GM21390 (cell line): ENCODE measurements at regions not wholly inside any gene's neighbourhood (a gene's known extent, or its start where the extent isn't known, plus 50 kb on each side); places are given as distances from the start of the nearest gene placed in this dataset.
"Not testable (repeated sequence)": the region's sequence is repeated elsewhere in the genome, so short reads cannot be mapped to it uniquely, and the experiment has no call there.

ENCODE experiments used
- ATAC-seq: cut with Tn5 transposase; IDR thresholded peaks from one replicate; pipeline ENCODE4 v1.9.1; 2021; ENCODE audit not compliant: unreplicated experiment

GRCh38 chr1:238783633-238784032, 602.7 kb upstream of the CHRM3 start:
- ATAC-seq, result no peak

GRCh38 chr1:238779716-238780115, 606.7 kb upstream of the CHRM3 start:
- no peak for ATAC-seq

DNA sequence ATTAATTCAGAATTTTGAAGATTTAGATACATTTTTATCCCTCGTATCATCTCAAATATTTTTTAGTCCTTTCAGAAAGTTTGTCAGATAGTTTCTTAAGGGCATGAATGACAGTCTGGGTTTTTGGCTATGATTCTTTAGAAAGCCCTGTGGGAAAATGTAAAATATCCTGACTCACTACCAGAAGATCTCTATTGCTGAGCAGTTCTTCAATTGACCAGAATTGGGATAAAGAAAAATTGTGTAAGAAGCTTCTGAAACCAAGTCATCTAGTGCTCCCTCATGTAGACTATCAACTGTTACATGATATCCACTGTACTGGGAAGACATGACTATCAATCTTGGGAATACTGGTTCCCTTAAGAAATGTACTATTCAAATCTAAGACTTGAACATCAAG, 608.3 kb upstream of the CHRM3 start:
- no peak for ATAC-seq

DNA sequence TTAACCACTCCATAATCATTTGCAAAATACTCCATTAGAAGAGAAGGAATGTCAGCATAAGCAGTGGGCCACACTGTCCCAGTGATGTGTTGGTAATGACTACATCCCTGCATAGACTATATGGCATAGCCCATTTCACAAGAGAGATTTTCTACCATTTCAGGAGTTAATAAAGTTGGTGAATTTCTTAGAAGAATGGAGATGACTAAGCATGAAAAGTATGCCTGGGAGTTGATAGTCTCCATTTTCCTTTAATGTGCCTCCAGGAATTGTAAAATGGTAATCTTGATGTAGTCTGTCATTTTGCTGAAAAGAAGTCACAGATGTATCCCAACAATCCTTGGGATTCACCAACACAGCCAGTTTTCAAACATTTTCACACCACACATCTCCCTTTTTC, 608.8 kb upstream of the CHRM3 start:
- ATAC-seq, result no peak

GRCh38 chr1:238776126-238776525, 610.2 kb upstream of the CHRM3 start:
- ATAC-seq, result no peak

DNA sequence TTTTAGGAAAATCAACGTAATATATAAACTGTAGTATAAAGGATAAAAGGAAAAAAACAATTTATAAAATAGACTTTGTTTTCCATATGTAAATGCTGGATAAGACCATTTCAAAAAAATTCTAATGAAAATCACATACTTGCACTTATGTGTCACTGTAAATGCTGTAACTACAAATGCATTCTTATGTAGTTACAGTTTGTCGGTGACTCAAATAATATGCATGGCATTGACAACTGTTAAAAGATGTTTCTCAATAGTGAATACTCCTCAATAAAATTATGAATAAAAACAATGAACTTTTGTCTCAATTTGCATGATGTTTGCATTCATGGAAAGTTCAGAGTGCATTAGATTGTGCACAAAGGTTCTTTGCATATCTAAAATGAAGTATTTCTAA, 614.0 kb upstream of the CHRM3 start:
- no peak for ATAC-seq

GRCh38 chr1:238767321-238767720, 619.0 kb upstream of the CHRM3 start:
- no peak for ATAC-seq

GRCh38 chr1:238764779-238765178, 621.6 kb upstream of the CHRM3 start:
- no peak for ATAC-seq

GRCh38 chr1:238753252-238753651, 633.1 kb upstream of the CHRM3 start:
- ATAC-seq, result no peak

DNA sequence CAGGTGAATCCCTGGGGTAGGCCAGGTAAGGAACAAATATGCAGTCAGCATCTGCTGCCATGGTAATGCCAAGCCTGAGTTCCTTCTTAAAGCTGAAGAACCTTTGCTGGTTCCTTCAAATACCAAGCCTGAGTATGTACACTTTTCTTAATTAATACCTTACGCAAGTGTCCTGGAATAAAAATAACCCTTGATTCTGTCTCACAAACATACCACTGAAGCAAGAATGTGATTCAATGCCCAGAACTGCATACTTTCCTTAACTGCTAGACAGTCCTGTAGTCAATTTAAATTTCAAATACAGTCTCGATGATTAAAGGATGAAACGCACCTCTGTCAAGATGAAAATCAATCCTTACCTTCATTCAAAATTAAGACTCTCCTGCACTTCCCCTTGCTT, 634.0 kb upstream of the CHRM3 start:
- no peak for ATAC-seq

DNA sequence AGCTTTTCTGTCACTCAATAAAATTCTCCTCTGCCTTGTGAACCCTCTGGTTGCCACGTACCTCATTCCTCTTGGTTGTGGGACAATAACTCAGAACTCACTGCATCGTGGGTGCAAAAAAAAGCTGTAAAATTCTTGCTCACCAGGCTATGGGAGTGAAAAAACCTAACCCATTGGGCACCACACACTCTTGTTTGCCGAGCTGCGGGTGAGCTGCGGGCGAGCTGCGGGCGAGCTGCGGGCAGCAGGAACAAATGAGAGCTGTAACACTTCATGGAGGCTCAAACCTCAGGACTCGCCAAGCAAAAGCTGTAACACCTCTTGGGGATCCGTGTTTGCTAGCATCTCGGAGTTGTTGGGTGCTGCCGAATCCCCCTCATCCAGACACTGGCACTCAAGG, 641.3 kb upstream of the CHRM3 start:
- ATAC-seq, result no peak

- no peak for ATAC-seq
These were observed 647.5 kb upstream of the CHRM3 start for GRCh38 chr1:238738892-238739291.

DNA sequence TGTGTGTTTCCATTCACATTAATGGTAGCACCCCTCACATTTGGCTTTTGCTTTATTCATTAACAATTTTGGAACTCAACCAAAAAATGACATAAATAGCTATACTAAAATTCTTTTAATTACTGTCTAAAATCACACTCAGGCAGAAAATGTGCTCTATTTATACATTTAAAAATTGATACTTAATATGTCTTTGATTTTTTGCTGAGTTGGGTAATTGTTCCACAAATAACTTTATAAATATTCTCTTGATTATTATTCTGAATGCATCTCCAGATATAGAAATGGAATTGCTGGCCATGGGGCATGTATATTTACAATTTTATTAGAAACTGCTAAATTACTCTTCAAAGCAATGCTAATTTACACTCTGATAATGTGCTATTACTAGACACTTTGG, 658.7 kb upstream of the CHRM3 start:
- ATAC-seq, result no peak

DNA sequence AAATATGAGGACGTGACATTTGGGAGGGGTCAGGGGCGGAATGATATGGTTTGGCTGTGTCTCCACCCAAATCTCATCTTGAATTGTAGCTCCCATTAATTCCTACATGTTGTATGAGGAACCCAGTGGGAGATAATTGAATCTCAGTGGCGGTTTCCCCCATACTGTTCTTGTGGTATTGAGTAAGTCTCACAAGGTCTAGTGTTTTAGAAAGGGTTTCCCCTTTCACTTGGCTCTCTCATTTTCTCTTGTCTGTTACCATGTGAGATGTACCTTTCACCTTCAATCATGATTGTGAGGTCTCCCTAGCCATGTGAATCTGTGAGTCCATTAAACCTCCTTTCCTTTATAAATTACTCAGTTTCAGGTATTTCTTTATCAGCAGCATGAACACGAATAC, 663.6 kb upstream of the CHRM3 start:
- no peak for ATAC-seq

DNA sequence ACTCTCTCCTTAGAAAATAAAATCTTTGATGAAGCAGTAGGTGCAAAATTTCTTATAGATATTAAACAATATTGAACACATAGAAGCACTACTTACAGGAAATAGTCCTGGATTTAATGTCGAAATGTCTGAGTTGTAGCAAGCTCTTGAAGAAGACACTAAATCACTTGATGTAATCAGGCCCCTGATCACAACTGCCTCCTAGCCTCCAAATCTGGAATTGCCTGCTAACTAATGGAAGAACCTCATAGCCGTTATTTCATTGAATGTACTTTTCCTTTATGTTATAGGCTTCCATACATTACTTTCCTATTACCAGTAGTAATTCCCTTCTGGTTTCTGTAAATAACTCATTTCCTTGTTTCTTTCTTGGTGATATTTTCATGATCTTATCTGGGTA, 675.7 kb upstream of the CHRM3 start:
- ATAC-seq, result no peak

DNA sequence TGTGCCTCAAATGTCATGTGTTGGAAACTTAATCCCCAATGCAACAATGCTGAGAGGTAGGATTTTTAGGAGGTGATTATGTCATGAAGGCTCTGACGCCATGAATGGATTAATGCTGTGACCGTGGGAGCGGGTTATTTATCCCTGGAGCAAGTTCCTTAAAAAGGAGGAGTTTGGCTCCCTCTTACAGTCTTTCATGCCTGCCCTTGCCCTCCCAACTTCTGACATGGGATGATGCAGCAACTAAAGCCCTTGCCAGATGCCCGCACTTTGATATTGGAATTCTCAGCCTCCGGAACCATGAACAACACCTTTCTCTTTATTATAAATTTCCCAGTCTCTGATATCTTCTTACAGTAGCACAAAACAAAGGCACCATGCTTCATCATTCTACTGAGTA, 685.3 kb upstream of the CHRM3 start:
- no peak for ATAC-seq

- ATAC-seq, result no peak
These were observed 696.0 kb upstream of the CHRM3 start for GRCh38 chr1:238690415-238690814.

DNA sequence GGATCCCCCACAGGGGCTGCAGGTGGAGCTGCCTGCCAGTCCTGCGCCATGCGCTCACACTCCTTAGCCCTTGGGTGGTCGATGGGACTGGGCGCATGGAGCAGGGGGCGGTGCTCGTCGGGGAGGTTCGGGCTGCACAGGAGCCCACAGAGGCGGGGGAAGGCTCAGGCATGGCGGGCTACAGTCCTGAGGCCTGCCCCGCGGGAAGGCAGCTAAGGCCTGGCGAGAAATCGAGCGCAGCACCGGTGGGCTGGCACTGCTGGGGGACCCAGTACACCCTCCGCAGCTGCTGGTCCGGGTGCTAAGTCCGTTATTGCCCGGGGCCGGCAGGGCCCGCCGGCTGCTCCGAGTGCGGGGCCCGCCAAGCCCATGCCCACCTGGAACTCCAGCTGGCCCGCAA, 701.8 kb upstream of the CHRM3 start:
- ATAC-seq, result not testable (repeated sequence)

GRCh38 chr1:238681451-238681850, 704.9 kb upstream of the CHRM3 start:
- no peak for ATAC-seq

GRCh38 chr1:238681021-238681420, 705.3 kb upstream of the CHRM3 start:
- no peak for ATAC-seq

GRCh38 chr1:238677567-238677966, 708.8 kb upstream of the CHRM3 start:
- ATAC-seq, result no peak

GRCh38 chr1:238675221-238675620, 711.1 kb upstream of the CHRM3 start:
- ATAC-seq, result no peak

DNA sequence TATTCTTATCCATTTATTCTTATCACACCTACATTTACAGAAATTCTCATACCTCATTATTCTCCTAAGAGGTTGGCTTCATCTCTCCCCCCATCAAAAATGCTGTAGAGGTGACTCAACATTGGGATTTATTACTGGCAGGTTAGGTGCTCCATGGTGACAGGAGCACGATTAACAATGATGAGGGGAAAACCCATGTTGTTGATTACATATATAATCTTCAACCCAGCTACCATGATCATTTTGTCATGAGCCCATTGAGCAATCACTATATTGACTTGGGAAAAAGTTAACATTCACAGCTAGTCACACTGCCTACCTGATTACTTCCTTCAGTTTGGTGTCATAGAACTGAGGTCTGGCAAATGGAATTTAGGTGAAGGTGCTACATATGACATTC, 712.1 kb upstream of the CHRM3 start:
- ATAC-seq, result no peak

DNA sequence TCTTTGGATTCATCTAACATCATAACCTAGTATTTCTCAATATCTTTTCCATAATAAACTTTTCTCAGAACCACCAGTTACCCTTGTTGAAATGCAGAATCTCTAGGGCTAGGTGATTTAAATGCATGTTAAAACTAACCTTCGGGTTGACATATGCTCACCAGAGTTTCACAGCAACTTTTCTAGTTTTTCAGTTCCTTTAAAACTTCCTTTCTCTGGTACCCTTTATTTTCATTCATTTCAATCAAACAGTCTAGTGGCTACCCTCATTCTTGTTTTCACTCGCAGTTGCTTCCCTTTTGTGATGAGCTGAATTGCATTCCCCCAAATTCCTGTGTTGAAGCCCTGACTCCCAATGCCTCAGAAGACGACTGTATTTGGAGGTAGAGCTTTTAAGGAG, 712.8 kb upstream of the CHRM3 start:
- no peak for ATAC-seq
